ENCODE measurements at regions not wholly inside any gene's neighbourhood (a gene's known extent, or its start where the extent isn't known, plus 50 kb on each side); places are given as distances from the start of the nearest gene placed in this dataset.

DNA sequence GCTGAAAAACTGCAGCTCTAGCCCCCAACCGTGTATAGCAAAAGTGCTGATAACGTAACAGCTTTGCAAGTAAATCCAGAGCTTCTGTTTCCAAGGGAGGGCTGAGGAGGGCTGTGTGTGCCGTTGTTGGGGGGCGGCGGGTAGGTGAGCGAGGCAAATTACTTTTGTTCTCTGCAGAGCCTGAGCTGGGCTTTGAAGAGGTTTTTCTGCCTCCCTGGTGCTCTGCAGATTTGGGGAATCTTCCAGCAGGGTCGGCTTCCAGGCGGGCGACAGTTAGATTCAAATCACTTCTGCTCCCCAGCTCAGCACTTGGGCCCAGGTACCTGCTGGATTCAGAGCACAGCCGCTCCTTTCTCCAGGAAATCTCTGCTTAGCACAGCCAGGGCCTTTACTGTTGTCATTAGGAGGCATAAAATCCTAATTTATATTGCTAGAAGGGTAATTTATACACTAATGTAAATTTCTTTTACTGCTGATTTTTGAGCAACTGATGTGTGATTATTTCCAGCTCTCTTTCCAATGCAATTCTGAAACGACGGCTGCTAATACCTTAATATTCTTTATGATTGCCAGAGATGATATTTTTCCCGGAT, 442.4 kb downstream of the TYW1 start:
- TF ChIP-seq, protein P1, sequence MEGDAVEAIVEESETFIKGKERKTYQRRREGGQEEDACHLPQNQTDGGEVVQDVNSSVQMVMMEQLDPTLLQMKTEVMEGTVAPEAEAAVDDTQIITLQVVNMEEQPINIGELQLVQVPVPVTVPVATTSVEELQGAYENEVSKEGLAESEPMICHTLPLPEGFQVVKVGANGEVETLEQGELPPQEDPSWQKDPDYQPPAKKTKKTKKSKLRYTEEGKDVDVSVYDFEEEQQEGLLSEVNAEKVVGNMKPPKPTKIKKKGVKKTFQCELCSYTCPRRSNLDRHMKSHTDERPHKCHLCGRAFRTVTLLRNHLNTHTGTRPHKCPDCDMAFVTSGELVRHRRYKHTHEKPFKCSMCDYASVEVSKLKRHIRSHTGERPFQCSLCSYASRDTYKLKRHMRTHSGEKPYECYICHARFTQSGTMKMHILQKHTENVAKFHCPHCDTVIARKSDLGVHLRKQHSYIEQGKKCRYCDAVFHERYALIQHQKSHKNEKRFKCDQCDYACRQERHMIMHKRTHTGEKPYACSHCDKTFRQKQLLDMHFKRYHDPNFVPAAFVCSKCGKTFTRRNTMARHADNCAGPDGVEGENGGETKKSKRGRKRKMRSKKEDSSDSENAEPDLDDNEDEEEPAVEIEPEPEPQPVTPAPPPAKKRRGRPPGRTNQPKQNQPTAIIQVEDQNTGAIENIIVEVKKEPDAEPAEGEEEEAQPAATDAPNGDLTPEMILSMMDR (IDR thresholded peaks at IDR 0.05), result no peak
- TF ChIP-seq POLR2A (IDR thresholded peaks at IDR 0.05), result no peak
- no peak for TF ChIP-seq POLR2AphosphoS5 (IDR thresholded peaks at IDR 0.05)
- TF ChIP-seq EP300 (IDR thresholded peaks at IDR 0.05), result no peak
